HG03442 (cell line): ENCODE measurements at regions not wholly inside any gene's neighbourhood (a gene's known extent, or its start where the extent isn't known, plus 50 kb on each side); places are given as distances from the start of the nearest gene placed in this dataset.
"Not testable (repeated sequence)": the region's sequence is repeated elsewhere in the genome, so short reads cannot be mapped to it uniquely, and the experiment has no call there.

Experiments
- ATAC-seq: cut with Tn5 transposase; IDR thresholded peaks from one replicate; pipeline ENCODE4 v1.9.1; 2021; ENCODE audit warnings: mild to moderate bottlenecking, moderate library complexity; ENCODE audit not compliant: unreplicated experiment

- ATAC-seq = no peak
Measured at GRCh38 chr21:15275615-15276235, 210.9 kb upstream of the NRIP1 start.

- ATAC-seq = no peak
Measured at GRCh38 chr21:15276243-15276642, 211.4 kb upstream of the NRIP1 start.

- no peak for ATAC-seq
Measured at GRCh38 chr21:15277466-15277865, 212.7 kb upstream of the NRIP1 start.

GRCh38 chr21:15278279-15278678, 213.5 kb upstream of the NRIP1 start:
- no peak for ATAC-seq

GRCh38 chr21:15278851-15279250, 214.1 kb upstream of the NRIP1 start:
- ATAC-seq = no peak

GRCh38 chr21:15279482-15279881, 214.7 kb upstream of the NRIP1 start:
- no peak for ATAC-seq

GRCh38 chr21:15281714-15282113, 216.9 kb upstream of the NRIP1 start:
- no peak for ATAC-seq

- no peak for ATAC-seq
Measured at GRCh38 chr21:15282665-15283064, 217.9 kb upstream of the NRIP1 start.

- no peak for ATAC-seq
Measured at GRCh38 chr21:15283138-15283537, 218.3 kb upstream of the NRIP1 start.

GRCh38 chr21:15283789-15284188, 219.0 kb upstream of the NRIP1 start:
- ATAC-seq = no peak

- no peak for ATAC-seq
Measured at GRCh38 chr21:15285556-15285955, 220.8 kb upstream of the NRIP1 start.

GRCh38 chr21:15289246-15289645, 224.4 kb upstream of the NRIP1 start:
- ATAC-seq = no peak

- ATAC-seq = no peak
Measured at GRCh38 chr21:15289896-15290841, 225.4 kb upstream of the NRIP1 start.

GRCh38 chr21:15291621-15292266, 226.9 kb upstream of the NRIP1 start:
- no peak for ATAC-seq

- ATAC-seq = no peak
Measured at GRCh38 chr21:15293240-15293639, 228.4 kb upstream of the NRIP1 start.

- ATAC-seq = no peak
Measured at GRCh38 chr21:15295875-15296274, 231.1 kb upstream of the NRIP1 start.

GRCh38 chr21:15297824-15298223, 233.0 kb upstream of the NRIP1 start:
- no peak for ATAC-seq

GRCh38 chr21:15298306-15298705, 233.5 kb upstream of the NRIP1 start:
- no peak for ATAC-seq

GRCh38 chr21:15298755-15299154, 234.0 kb upstream of the NRIP1 start:
- not testable (repeated sequence) for ATAC-seq

GRCh38 chr21:15300131-15300530, 235.3 kb upstream of the NRIP1 start:
- ATAC-seq = no peak

GRCh38 chr21:15301014-15301413, 236.2 kb upstream of the NRIP1 start:
- ATAC-seq = no peak

GRCh38 chr21:15301736-15302135, 236.9 kb upstream of the NRIP1 start:
- no peak for ATAC-seq
